GM13976 (cell line): ENCODE measurements at regions not wholly inside any gene's neighbourhood (a gene's known extent, or its start where the extent isn't known, plus 50 kb on each side); places are given as distances from the start of the nearest gene placed in this dataset.

ENCODE experiments used
- DNase-seq: peaks from one replicate; pipeline ENCODE4 v3.0.0; 2012; ENCODE audit warnings: low spot score
- CTCF ChIP-seq: IDR thresholded peaks from 2 replicates; pipeline ENCODE4 v1.5.1; 2012; ENCODE audit warnings: borderline replicate concordance, mild to moderate bottlenecking; ENCODE audit not compliant: insufficient read depth; ENCODE audit errors: extremely low read depth, missing control alignments, control extremely low read depth
- in situ Hi-C: fragments of 300-500 bp; cut with MboI; formaldehyde crosslinking; loops from one replicate; pipeline ENCODE4 v1.12.0; 2022; ENCODE audit warnings: low sequenced_read_pairs, mixed read lengths, inconsistent platforms; ENCODE audit not compliant: unreplicated experiment

DNA sequence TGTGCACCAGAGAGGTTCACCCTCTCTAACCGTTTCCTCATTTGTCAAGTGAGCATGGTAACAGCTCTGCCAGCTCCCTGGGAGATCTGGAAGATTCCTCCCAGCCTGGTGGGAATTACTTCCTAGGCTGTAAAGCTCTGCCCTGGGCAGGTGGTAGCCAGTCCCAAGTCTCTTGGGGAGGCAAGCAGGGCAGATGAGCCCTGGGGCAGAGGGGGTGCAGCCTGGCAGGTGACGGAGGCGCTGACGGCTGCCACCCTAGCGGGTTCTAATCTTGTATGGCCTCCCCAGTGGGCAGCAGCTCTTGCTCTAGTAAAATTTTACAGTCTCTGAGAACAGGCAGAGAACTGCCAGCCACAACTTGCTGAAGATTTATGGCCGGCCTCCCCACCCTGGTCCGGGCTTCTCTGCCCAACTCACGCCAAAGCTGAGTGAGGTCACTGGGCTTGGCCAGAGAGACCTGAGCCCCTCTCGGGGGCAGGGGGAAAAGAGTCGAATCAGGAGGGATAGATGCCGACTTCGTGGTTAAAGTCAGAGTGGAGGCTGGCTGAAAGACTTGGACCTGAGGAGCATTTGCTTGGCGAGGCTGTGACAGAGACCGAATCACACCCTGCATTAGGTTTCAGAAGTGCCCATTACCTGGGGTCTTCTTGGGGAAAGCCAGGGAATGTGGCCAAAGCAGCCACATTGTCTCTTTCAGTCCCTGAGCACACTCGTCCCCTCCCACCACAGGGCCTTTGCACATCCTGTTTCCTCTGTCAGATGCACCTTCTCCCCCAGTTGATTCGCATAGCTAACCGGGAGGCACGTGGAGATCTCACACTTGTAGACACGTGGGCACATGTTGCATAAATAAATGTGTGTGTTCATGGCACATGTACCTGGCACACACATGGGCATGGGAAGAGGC, 188.2 kb downstream of the MN1 start:
- TF ChIP-seq CTCF, result no peak
- in situ Hi-C loops, result no loop called here
- DNase-seq, result no peak

GRCh38 chr22:27614006-27614649, 187.4 kb downstream of the MN1 start:
- in situ Hi-C loops, result no loop called here
- no peak for DNase-seq
- TF ChIP-seq CTCF, result no peak

- in situ Hi-C loops, result no loop called here
- DNase-seq, result no peak
Measured at GRCh38 chr22:27614650-27615007, 186.9 kb downstream of the MN1 start.

GRCh38 chr22:27615408-27615807, 186.1 kb downstream of the MN1 start:
- no peak for TF ChIP-seq CTCF
- DNase-seq, result no peak
- in situ Hi-C loops, result no loop called here

More at GRCh38 chr22:27614650-27615007, 186.9 kb downstream of the MN1 start:
- no peak for TF ChIP-seq CTCF

DNA sequence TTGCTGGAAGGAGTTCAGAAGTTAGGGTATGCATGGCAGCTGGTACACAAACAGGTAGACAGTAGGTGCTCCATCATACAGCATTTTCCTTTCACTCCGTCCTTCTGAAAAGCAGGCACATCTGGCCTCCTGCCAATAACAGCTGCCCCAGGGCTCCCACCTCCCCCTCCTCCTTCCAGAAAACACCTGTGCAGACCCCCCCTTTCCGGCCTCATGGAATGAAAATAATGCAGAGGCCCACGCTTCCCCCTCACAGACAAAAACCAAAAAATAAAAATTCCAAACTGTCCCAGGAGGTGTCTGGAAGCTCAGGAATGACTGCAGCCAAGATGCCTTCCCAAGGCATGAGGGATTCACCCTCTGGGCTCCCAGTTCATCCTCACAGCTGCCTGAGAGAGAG, 185.5 kb downstream of the MN1 start:
- no peak for DNase-seq
- TF ChIP-seq CTCF, result no peak
- in situ Hi-C loops, result no loop called here

- no peak for DNase-seq
- in situ Hi-C loops, result no loop called here
- no peak for TF ChIP-seq CTCF
Measured at GRCh38 chr22:27617214-27617881, 184.2 kb downstream of the MN1 start.
